GM23338 (cell line): ENCODE measurements at regions not wholly inside any gene's neighbourhood (a gene's known extent, or its start where the extent isn't known, plus 50 kb on each side); places are given as distances from the start of the nearest gene placed in this dataset.

Experiments used
- CREB1 ChIP-seq: fragments of 250-450 bp; sonication (Bioruptor Pico); IDR thresholded peaks from 2 replicates; pipeline ENCODE4 v1.5.0; 2020; ENCODE audit warnings: low read depth, mild to moderate bottlenecking, moderate library complexity
- CTCF ChIP-seq, 2 experiments: fragments of 200-600 bp in 1 of 2; sonication (generic) in 1 of 2; conservative IDR thresholded peaks; 2 replicates each; pipeline versions ENCODE4 v1.5.1 to v1.6.1; 2016 to 2017; ENCODE audit warnings: antibody characterized with exemption in 2 of 2, low read depth in 2 of 2, mild to moderate bottlenecking in 2 of 2, moderate library complexity in 1 of 2
- ETS1 ChIP-seq: IDR thresholded peaks from 2 replicates; pipeline ENCODE4 v1.6.1; 2016; ENCODE audit warnings: antibody characterized with exemption
- EZH2 ChIP-seq: fragments of 200-600 bp; sonication (generic); IDR thresholded peaks from one replicate; pipeline ENCODE4 v1.8.0; 2017; ENCODE audit warnings: antibody characterized with exemption, mild to moderate bottlenecking, low read depth; ENCODE audit not compliant: unreplicated experiment
- EZH2phosphoT487 ChIP-seq: fragments of 200-600 bp; sonication (generic); IDR thresholded peaks from one replicate; pipeline ENCODE4 v1.8.1; 2018; ENCODE audit warnings: antibody characterized with exemption; ENCODE audit not compliant: unreplicated experiment
- JUNB ChIP-seq: IDR thresholded peaks from one replicate; pipeline ENCODE4 v1.6.1; 2016; ENCODE audit warnings: antibody characterized with exemption; ENCODE audit not compliant: unreplicated experiment
- NANOG ChIP-seq: IDR thresholded peaks from 2 replicates; pipeline ENCODE4 v1.6.1; 2016; ENCODE audit warnings: antibody characterized with exemption, borderline replicate concordance
- POLR2AphosphoS5 ChIP-seq: IDR thresholded peaks from 2 replicates; pipeline ENCODE4 v1.6.1; 2016; ENCODE audit warnings: antibody characterized with exemption, low read depth
- ZNF114 ChIP-seq: fragments of 250-450 bp; sonication (Bioruptor Pico); IDR thresholded peaks from 2 replicates; pipeline ENCODE4 v1.5.0; 2020; ENCODE audit warnings: mild to moderate bottlenecking, moderate library complexity
- TF ChIP-seq, protein P1 (sequence below): IDR thresholded peaks from one replicate; pipeline ENCODE4 v1.6.1; 2018; ENCODE audit warnings: antibody characterized with exemption; ENCODE audit not compliant: unreplicated experiment

- no peak for TF ChIP-seq CTCF (conservative IDR thresholded peaks at IDR 0.05; ENCODE audit: low read depth in 2 of 2)
- TF ChIP-seq, protein P1, sequence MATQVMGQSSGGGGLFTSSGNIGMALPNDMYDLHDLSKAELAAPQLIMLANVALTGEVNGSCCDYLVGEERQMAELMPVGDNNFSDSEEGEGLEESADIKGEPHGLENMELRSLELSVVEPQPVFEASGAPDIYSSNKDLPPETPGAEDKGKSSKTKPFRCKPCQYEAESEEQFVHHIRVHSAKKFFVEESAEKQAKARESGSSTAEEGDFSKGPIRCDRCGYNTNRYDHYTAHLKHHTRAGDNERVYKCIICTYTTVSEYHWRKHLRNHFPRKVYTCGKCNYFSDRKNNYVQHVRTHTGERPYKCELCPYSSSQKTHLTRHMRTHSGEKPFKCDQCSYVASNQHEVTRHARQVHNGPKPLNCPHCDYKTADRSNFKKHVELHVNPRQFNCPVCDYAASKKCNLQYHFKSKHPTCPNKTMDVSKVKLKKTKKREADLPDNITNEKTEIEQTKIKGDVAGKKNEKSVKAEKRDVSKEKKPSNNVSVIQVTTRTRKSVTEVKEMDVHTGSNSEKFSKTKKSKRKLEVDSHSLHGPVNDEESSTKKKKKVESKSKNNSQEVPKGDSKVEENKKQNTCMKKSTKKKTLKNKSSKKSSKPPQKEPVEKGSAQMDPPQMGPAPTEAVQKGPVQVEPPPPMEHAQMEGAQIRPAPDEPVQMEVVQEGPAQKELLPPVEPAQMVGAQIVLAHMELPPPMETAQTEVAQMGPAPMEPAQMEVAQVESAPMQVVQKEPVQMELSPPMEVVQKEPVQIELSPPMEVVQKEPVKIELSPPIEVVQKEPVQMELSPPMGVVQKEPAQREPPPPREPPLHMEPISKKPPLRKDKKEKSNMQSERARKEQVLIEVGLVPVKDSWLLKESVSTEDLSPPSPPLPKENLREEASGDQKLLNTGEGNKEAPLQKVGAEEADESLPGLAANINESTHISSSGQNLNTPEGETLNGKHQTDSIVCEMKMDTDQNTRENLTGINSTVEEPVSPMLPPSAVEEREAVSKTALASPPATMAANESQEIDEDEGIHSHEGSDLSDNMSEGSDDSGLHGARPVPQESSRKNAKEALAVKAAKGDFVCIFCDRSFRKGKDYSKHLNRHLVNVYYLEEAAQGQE: no peak
- TF ChIP-seq POLR2AphosphoS5: no peak
- no peak for TF ChIP-seq EZH2phosphoT487
- no peak for TF ChIP-seq NANOG
- no peak for TF ChIP-seq JUNB
- no peak for TF ChIP-seq EZH2
- no peak for TF ChIP-seq CREB1 (CRISPR knock-in tag)
- no peak for TF ChIP-seq ETS1
- no peak for TF ChIP-seq ZNF114 (CRISPR knock-in tag)
Observed at GRCh38 chr14:89646971-89647370, 229.9 kb upstream of the FOXN3 start.
